ENCODE measurements at regions not wholly inside any gene's neighbourhood (a gene's known extent, or its start where the extent isn't known, plus 50 kb on each side); places are given as distances from the start of the nearest gene placed in this dataset.

DNA sequence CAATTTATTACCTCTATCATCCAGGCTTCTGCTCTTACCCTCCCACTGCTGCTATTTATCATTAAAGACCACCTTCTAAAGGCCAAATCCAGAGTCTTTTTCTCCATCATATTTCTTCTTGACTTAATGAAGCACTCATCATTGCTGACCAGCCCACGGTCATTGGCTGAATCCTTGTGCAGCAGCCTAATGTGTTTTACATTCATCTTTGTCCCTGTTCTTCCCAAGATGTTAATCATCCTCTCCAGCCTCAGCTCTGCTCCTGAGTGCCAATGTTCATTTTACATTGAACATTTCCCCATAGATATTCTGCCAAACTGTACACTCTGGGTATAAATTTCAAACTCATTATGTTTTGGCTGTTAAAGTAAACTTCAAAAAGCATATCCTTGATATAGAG, 373.6 kb downstream of the NUP35 start:
- peaks cover 11% of the 10 kb centered on the region for H3K9me3 ChIP-seq (replicated peaks)

DNA sequence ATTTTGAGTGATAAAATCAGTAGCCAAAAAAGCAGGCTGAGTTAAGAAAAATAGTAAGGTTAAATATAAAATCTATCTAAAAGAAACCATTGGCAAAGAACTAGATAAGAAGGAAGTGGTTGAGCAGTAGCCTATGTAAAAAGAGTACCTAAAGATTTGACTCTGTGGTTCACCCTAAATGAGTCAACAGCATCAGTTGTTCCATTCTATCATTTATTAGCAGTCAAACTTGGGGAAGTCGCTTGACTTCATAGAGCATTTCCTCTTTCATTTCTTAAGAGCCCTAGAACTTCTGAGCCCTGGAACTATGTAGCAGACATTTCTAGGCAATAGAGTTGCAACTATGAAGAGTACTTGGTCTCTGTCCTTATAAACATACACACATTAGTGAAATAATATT, 381.7 kb downstream of the NUP35 start:
- no peak overlapping the region for H3K4me3 ChIP-seq
- H3K36me3 ChIP-seq: no peaks in the 10 kb centered on the region
- no peak for DNase-seq
- H3K9me3 ChIP-seq (replicated peaks): peaks cover 17% of the 10 kb centered on the region
- no peak for TF ChIP-seq CTCF (IDR thresholded peaks at IDR 0.05; ENCODE audit: borderline replicate concordance)
- H3K4me1 ChIP-seq: no peaks in the 10 kb centered on the region
- no peaks in the 10 kb centered on the region for H3K27me3 ChIP-seq (ENCODE audit: low read depth)
- H3K27ac ChIP-seq (replicated peaks): no peak overlapping the region
- intact Hi-C loops (cut with micrococcal nuclease): no loop called here

More for the DNA sequence above, 373.6 kb downstream of the NUP35 start:
- Histone ChIP-seq H3K27ac (replicated peaks) (no peak overlapping the region), H3K4me3 (no peak overlapping the region), H3K27me3 (ENCODE audit: low read depth) (no peaks in the 10 kb centered on the region), H3K4me1 (no peaks in the 10 kb centered on the region), H3K36me3 (no peaks in the 10 kb centered on the region)
- TF ChIP-seq CTCF (IDR thresholded peaks at IDR 0.05; ENCODE audit: borderline replicate concordance): no peak
- DNase-seq: no peak
- intact Hi-C loops (cut with micrococcal nuclease): no loop called here

- H3K36me3 ChIP-seq: no peaks in the 10 kb centered on the region
- DNase-seq: no peak
- no peaks in the 10 kb centered on the region for H3K4me1 ChIP-seq
- intact Hi-C loops (cut with micrococcal nuclease): no loop called here
- no peak overlapping the region for H3K4me3 ChIP-seq
- peaks cover 42% of the 10 kb centered on the region for H3K9me3 ChIP-seq (replicated peaks)
- H3K27me3 ChIP-seq (ENCODE audit: low read depth): no peaks in the 10 kb centered on the region
- no peak overlapping the region for H3K27ac ChIP-seq (replicated peaks)
- TF ChIP-seq CTCF (IDR thresholded peaks at IDR 0.05; ENCODE audit: borderline replicate concordance): no peak
Measured at GRCh38 chr2:183511154-183511553, 386.9 kb downstream of the NUP35 start.

GRCh38 chr2:183519371-183520056, 395.3 kb downstream of the NUP35 start:
- peaks cover 6% of the 10 kb centered on the region for H3K4me1 ChIP-seq
- no peak for TF ChIP-seq CTCF (IDR thresholded peaks at IDR 0.05; ENCODE audit: borderline replicate concordance)

GRCh38 chr2:183521911-183522310, 397.7 kb downstream of the NUP35 start:
- H3K4me3 ChIP-seq: no peak overlapping the region
- TF ChIP-seq CTCF (IDR thresholded peaks at IDR 0.05; ENCODE audit: borderline replicate concordance): no peak
- no peaks in the 10 kb centered on the region for H3K9me3 ChIP-seq (replicated peaks)
- no peaks in the 10 kb centered on the region for H3K36me3 ChIP-seq
- H3K27ac ChIP-seq (replicated peaks): no peak overlapping the region
- intact Hi-C loops (cut with micrococcal nuclease): no loop called here
- no peak for DNase-seq
- peaks cover 6% of the 10 kb centered on the region for H3K4me1 ChIP-seq
- H3K27me3 ChIP-seq (ENCODE audit: low read depth): no peaks in the 10 kb centered on the region

More at GRCh38 chr2:183519371-183520056, 395.3 kb downstream of the NUP35 start:
- no peak for DNase-seq
- intact Hi-C loops (cut with micrococcal nuclease): no loop called here
- H3K27me3 ChIP-seq (ENCODE audit: low read depth): no peaks in the 10 kb centered on the region
- H3K27ac ChIP-seq (replicated peaks): no peak overlapping the region
- H3K4me3 ChIP-seq: no peak overlapping the region
- H3K9me3 ChIP-seq (replicated peaks): peaks cover 7% of the 10 kb centered on the region
- H3K36me3 ChIP-seq: no peaks in the 10 kb centered on the region

All from left ventricle myocardium inferior (tissue), 1 donor.